NCI-H748 (cell line): ENCODE measurements at regions not wholly inside any gene's neighbourhood (a gene's known extent, or its start where the extent isn't known, plus 50 kb on each side); places are given as distances from the start of the nearest gene placed in this dataset.
A peak's percentile ranks its signal among the peaks of the same experiment; 100 is the strongest.

Experiments used
- DNase-seq: peaks from one replicate; lab custom pipeline; 2025; ENCODE audit not compliant: unreplicated experiment; lab: John Stamatoyannopoulos, UW

DNA sequence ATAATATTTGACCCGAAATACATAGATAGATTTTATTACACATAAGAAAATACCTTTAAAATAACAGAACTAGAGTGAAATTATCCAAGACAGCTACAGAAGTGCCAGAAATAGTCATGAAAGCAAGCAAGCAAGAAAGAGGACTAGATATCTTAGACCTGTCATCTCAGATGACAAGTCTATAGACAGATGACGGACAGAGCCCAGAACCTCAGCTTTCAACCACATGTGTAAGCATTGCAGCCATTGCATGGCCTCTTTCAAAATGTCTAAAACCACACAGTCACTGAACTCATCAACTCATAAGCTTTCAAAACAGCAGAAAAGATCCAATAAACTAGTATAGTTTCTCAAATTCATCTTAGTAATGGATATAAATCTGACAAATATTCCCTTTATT lies 59.8 kb upstream of the FHIT start:
- no peak for DNase-seq

DNA sequence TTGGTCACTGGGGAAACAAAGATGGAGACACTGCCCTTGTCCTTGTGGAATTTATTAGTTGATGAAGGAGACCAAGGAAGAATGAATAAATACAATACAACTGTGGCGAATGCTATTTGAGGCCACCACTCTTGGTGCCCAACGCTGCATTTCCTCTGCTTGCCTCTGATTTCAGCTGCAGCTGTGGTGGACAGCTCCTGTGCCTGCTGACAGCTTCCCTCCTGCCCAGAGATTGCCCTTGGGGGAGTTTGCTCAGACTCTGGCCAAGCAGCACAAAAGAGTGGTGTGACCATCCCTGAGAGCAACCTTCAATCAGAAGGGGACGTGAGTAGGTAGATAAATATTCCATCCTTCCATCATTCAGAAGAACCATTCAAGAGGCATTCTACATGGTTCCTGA lies 64.6 kb upstream of the FHIT start:
- no peak for DNase-seq

GRCh38 chr3:61323094-61323493 lies 71.8 kb upstream of the FHIT start:
- DNase-seq: peak; percentile 91

GRCh38 chr3:61331929-61332552 lies 80.8 kb upstream of the FHIT start:
- DNase-seq: no peak

DNA sequence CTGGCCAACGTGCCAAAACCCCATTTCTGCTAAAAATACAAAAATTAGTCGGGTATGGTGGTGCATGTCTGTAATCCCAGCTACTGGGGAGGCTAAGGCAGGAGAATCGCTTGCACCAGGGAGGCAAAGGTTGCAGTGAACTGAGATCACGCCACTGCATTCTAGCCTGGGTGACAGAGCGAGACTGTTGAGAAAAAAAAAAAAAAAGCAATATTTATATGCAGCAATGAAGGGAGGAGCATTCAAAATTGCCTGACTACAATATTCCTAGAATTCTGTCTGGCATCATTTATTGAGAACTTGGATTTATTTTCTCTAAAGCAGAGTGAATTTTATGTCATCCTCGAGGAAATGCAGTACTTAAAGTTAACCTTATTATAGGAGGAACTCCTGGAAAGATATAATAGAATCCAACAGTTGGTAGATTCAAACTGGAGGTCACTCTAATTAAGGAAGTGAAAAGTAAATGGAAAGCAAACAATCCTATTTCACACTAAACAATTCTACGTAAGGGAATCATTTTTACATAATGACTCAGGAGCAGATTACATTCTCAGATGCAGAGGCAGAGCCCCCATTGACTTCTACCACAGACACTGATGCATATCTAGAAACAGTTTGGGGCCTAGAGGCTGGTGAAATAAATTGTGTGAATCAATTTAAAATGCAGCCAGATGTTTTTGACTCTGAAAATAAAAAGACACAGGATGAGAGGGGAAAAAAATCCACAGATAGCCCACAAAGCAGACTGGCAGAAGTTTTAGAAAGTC lies 82.1 kb upstream of the FHIT start:
- no peak for DNase-seq

DNA sequence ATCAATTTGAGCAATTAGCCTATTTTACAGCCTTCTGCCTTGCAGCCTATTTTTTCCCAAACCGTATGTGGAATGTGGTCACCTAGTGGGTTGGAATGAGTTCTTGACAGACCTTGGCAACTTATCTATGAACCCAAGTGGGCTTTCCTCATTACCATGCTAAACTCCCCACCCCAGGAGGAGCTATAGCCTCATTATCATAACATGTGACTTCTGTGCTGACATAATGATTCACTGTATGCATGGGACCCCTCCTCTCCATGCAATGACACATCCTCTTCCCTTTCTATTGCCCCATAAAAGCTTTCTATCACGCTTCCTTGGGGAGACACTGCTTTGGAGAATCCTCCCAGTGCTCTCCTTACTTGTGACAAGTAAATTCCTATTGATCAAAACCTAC lies 83.5 kb upstream of the FHIT start:
- no peak for DNase-seq

DNA sequence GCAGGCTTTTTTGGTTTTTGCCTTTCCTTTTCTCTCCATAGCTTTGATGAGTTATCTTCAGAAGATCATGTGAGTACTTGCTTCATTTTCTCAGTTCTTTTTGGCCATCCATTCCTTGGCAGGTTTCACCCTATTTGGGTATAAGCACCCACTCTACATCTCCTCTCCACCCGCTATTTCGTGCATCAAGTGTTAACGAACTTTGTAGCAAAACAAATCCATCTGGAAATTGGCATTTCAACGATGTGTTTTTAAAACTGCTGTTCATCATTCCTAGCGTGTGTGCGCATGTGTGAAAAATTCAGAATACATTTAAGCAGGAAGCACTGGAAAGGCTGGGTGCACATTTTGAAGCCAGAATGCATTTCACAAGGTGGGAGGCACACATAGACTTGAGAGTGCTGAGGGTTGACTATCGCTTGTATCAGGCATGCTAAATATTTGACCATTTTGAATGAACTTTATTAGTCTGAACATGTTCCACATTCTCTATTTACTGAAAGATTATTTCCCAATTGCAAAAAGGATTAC lies 89.7 kb upstream of the FHIT start:
- no peak for DNase-seq

DNA sequence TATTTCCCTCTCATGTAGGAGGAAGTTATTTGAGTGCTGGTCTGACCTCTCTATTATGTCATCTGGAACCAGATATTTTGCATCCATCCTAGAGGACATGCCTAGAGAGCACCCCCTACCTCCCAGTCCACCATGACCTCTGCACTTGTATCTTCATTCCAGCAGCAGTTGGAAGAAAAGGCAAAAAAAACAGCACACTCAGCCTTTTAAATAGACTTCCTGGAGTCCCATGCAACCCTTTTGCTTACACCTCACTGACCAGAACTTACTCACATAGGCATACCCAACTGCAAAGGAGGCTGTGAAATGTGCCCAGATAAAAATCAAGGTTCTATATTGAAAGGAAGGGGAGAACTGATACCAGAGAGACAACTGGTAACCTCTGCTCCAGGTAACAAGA lies 92.3 kb upstream of the FHIT start:
- DNase-seq: no peak

GRCh38 chr3:61345020-61345419 lies 93.8 kb upstream of the FHIT start:
- DNase-seq: no peak

DNA sequence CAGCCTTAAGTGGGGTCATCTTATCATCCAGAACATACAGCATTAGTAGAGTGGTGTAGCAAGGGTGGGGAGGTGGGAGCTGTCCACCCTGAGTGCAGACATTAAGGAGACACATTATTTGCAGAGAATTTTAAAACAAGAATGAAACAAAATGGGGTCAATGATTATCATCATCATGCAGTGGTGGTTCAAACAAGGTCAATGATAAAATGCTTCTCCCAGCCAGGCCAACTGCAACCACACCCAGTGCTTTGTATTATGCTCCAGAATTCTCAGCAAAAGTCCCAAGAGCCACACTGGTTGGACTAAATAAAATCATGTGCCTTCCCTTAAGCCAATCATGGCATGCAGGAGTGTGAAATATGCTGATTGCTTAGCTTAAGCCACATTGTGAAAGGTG lies 96.7 kb upstream of the FHIT start:
- DNase-seq: peak; percentile 11

DNA sequence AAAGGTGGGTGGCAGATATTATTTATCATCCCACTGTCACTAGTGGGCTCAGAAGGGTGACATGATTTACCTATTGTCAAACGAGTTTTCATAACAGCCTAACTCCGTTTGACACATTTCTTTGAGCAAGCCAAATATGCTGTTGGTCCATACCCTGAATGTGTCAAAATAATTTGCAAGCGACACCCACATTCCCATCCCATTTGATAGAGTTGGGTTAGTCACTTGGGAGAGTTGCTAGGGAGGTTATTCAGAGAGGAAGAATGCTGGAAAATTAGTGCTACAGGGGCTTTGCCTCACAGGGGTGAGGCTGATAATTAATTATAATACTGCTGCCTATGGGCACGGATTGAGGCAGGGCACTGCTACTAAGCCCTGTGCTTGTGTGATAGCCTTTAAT lies 98.5 kb upstream of the FHIT start:
- DNase-seq: no peak

GRCh38 chr3:61350782-61351309 lies 99.6 kb upstream of the FHIT start:
- no peak for DNase-seq

DNA sequence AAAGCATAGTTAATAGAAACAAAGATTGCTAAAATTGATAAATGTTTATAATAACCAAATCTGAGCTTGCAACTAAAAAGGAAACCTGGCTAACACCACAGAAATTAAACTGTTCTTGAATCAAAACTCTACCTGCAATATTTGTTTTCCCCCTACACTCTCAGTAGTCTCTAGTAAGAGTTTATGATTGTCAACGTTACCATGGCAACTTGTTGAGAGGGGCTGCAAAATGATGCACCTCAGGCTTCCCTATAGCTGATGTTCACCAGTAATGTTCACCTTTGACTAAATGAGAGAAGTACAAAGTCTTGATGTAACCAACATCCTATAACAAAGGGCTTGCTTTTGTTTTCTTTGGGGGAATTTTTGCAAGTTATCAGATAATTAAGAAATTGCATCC lies 101.1 kb upstream of the FHIT start:
- peak; percentile 32 for DNase-seq

DNA sequence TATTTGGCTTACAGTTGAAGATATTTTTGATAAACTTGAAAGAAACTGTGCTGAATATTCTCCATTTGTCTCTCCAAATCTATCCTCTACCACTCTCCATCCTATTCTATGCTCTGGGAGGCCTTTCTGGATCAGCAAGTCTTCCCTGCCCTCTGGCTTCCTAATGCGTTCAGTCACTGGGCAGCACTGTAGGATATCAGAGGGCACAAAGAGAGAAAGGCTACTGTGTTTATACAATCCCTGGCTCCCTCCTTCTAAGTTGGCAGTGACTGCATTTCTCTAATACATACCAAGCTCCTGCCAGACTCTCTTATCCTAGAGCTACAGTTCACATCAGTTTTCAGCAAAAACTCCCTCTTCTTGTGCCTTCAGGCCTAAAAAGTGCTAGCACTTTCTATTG lies 102.1 kb upstream of the FHIT start:
- no peak for DNase-seq

GRCh38 chr3:61354604-61355003 lies 103.4 kb upstream of the FHIT start:
- no peak for DNase-seq

- no peak for DNase-seq
These were observed 105.4 kb upstream of the FHIT start for GRCh38 chr3:61356685-61357084.

DNA sequence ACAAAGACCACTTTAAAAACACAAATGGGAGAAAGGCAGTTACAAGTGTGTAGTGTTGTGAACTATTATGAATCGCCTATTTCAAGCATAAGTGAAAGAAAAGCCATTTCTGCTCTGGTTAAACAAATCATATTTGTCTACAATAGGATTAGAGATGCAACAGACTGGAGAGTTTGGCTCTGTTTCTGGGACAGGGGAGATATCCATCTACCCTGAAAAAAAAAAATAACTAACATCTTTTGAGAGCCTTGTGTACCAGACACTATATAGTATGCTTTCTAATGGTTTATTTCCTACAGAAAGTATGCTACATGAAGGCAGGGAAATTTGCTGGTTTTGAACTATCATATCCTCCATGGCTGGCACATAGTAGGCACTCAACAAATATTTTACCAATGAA lies 106.7 kb upstream of the FHIT start:
- no peak for DNase-seq

DNA sequence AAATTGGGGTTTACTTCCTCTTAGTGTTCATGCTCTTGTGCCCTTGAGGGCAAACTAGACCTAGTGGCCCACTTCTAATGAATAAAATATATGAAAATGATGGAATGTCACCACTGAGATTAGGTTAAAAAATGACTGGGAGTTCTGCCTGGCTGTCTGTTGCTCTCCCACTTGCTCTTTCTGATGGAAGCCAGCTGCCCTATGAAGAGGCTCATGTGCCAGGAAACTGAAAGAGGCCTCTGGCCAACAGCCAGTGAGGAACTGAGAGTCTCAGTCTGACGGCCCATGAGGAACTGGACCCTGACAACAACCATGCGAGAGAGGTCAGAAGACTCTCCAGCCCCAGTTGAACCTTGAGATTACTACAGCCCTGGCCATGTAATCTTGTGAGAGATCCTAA lies 107.1 kb upstream of the FHIT start:
- no peak for DNase-seq

DNA sequence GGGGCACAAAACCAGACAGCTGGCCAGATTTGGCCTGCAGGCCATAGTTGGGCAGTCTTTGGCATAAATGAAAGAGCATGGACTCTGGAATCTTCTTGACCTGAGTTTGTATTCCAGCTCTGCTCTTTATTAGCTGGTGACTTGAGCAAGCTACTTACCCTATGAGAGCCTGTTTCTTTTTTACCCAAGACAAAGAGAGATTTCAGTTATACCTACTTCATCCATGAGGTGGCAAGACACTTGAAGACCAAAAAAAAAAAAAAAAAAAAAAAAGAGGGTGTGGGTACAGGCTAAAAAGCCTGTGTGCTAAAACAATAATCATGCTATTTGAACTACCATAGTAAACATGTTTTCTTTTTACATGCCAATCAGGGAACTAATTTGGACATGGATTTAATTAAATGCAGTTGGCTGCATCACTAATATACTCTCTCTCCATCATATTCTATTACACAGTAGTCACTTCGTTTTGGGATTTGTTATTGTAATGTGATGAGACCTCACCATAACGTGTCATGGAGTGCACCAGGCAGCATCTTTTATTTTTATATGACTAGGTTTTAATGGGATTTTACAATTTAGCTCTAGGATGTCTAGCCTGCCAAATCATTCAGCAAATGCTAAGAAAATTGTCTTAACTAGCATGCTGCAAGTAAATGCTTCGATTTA lies 109.2 kb upstream of the FHIT start:
- DNase-seq: no peak

GRCh38 chr3:61369678-61370077 lies 118.4 kb upstream of the FHIT start:
- DNase-seq: no peak

DNA sequence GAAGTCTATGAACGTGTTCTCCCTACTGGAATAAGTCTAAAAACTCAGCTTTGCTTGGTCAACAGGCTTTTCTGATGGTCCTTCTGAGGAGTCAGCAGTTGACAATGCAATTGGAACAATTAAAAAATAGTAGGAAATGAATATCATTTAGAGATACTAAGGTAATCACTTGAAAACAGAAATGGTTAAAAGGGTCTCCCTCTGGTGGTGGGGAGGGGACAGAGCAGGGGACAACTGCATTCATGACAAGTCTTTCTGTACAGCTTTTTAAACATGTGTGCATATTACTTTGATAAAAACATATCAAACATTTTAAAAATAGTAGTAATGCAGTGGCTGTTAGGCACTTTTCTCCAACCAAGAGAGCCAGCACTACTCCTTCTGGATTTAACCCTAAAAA lies 119.9 kb upstream of the FHIT start:
- DNase-seq: peak; percentile 21

DNA sequence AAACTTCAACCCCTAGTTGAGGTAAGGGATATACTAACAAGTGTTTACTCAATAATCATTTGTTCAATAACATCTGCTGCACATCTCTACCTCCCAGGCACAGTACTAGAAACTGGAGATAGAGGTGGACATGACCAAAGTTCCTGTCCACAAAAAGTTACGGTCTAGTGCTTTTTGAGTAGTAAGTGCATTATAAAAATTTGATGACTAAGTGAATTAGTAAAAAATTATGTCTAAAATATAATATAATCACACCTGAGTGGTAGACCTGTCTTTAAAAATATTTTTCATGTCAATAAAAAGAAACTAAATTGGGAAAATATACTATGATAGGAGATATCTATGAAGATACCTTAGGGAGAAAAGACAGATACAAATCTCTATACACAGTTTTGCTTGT lies 121.5 kb upstream of the FHIT start:
- DNase-seq: no peak
